ENCODE measurements at regions not wholly inside any gene's neighbourhood (a gene's known extent, or its start where the extent isn't known, plus 50 kb on each side); places are given as distances from the start of the nearest gene placed in this dataset.

- TF ChIP-seq CTCF (IDR thresholded peaks at IDR 0.05; ENCODE audit: poor library complexity, severe bottlenecking) (no peak), POLR2AphosphoS5 (IDR thresholded peaks at IDR 0.05) (no peak), EZH2 (IDR thresholded peaks at IDR 0.05; ENCODE audit: borderline replicate concordance, insufficient read depth, low read length, poor library complexity, severe bottlenecking) (no peak), TAF1 (IDR thresholded peaks at IDR 0.05; ENCODE audit: low read depth) (no peak), MXI1 (conservative IDR thresholded peaks at IDR 0.05; ENCODE audit: poor library complexity, severe bottlenecking) (no peak), REST (IDR thresholded peaks at IDR 0.05; ENCODE audit: borderline replicate concordance) (no peak), SMC3 (conservative IDR thresholded peaks at IDR 0.05; ENCODE audit: poor library complexity) (no peak)
Measured at GRCh38 chrX:128780934-128781333, 728.7 kb upstream of the ACTRT1 start.
